GM19043 (cell line): ENCODE measurements at regions not wholly inside any gene's neighbourhood (a gene's known extent, or its start where the extent isn't known, plus 50 kb on each side); places are given as distances from the start of the nearest gene placed in this dataset.

Experiments
- ATAC-seq: cut with Tn5 transposase; IDR thresholded peaks from one replicate; pipeline ENCODE4 v1.9.1; 2021; ENCODE audit warnings: low read depth; ENCODE audit not compliant: unreplicated experiment

- no peak for ATAC-seq
These were observed 732.0 kb downstream of the PCDH18 start for GRCh38 chr4:136800248-136800647.

- no peak for ATAC-seq
These were observed 735.3 kb downstream of the PCDH18 start for GRCh38 chr4:136796953-136797352.

GRCh38 chr4:136793848-136794247 lies 738.4 kb downstream of the PCDH18 start:
- ATAC-seq, result no peak

GRCh38 chr4:136784326-136784725 lies 748.0 kb downstream of the PCDH18 start:
- ATAC-seq, result no peak

GRCh38 chr4:136769717-136770116 lies 762.6 kb downstream of the PCDH18 start:
- ATAC-seq, result no peak

- ATAC-seq, result no peak
These were observed 763.4 kb downstream of the PCDH18 start for GRCh38 chr4:136768925-136769275.

GRCh38 chr4:136768213-136768924 lies 763.9 kb downstream of the PCDH18 start:
- ATAC-seq, result no peak

GRCh38 chr4:136763919-136764318 lies 768.4 kb downstream of the PCDH18 start:
- ATAC-seq, result no peak

GRCh38 chr4:136755531-136755916 lies 776.8 kb downstream of the PCDH18 start:
- no peak for ATAC-seq

GRCh38 chr4:136754810-136755530 lies 777.3 kb downstream of the PCDH18 start:
- ATAC-seq, result no peak

GRCh38 chr4:136751556-136751955 lies 780.7 kb downstream of the PCDH18 start:
- ATAC-seq, result no peak

GRCh38 chr4:136750897-136751296 lies 781.4 kb downstream of the PCDH18 start:
- ATAC-seq, result no peak

GRCh38 chr4:136749989-136750388 lies 782.3 kb downstream of the PCDH18 start:
- no peak for ATAC-seq

- ATAC-seq, result no peak
These were observed 783.5 kb downstream of the PCDH18 start for GRCh38 chr4:136748773-136749172.

GRCh38 chr4:136748165-136748564 lies 784.1 kb downstream of the PCDH18 start:
- ATAC-seq, result no peak

GRCh38 chr4:136743238-136743637 lies 789.1 kb downstream of the PCDH18 start:
- no peak for ATAC-seq

GRCh38 chr4:136742333-136742732 lies 790.0 kb downstream of the PCDH18 start:
- no peak for ATAC-seq

GRCh38 chr4:136741468-136741867 lies 790.8 kb downstream of the PCDH18 start:
- ATAC-seq, result no peak

GRCh38 chr4:136740326-136740725 lies 792.0 kb downstream of the PCDH18 start:
- ATAC-seq, result no peak

GRCh38 chr4:136737066-136737465 lies 795.2 kb downstream of the PCDH18 start:
- ATAC-seq, result no peak

GRCh38 chr4:136731025-136731424 lies 801.3 kb downstream of the PCDH18 start:
- ATAC-seq, result no peak
